GM21367 (cell line): ENCODE measurements at regions not wholly inside any gene's neighbourhood (a gene's known extent, or its start where the extent isn't known, plus 50 kb on each side); places are given as distances from the start of the nearest gene placed in this dataset.
"Not testable (repeated sequence)": the region's sequence is repeated elsewhere in the genome, so short reads cannot be mapped to it uniquely, and the experiment has no call there.

Source experiments
- ATAC-seq: cut with Tn5 transposase; IDR thresholded peaks from one replicate; pipeline ENCODE4 v1.9.1; 2021; ENCODE audit not compliant: unreplicated experiment

DNA sequence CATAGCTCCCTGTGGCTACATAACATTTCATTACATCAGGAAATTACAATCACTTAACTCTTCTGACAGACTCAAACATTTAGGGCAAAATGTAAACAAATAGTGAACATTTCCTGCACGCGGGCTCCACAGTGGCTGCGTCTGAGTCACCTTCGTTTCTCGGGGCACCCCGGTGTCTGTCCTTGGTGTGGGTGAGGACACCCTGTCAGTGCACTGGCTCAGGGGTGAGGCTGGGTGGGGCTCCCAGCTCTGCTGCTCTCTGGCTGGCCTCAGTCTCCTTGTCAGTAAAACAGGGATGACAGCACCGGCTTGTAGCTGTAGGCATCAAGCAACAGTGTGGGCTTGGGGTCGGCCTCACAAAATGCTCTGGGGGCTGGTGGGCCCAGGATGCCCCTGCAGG lies 237.1 kb upstream of the SHH start:
- no peak for ATAC-seq

DNA sequence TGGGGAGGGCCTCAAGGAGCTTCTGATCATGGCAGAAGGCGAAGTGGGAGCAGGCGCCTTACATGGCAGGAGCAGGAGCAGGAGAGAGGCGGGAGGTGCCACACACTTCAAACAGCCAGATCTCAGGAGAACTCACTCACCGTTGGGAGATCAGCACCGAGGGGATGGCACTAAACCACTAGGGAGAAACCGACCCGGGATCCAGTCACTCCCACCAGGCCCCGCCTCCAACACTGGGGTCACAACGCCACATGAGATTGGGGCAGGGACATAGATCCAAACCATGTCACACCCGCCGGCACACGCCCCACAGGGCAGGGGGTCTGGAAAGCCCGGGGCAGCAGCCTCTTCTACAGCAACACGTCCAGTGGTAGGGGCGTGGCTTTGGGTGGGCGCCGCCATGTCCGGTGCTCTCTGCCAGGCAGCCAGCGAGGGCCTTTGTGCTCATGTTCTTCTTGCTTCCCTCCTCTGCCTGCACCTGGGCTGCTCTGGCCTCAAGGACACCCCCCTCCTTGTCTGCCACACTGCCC lies 233.8 kb upstream of the SHH start:
- ATAC-seq, result no peak

DNA sequence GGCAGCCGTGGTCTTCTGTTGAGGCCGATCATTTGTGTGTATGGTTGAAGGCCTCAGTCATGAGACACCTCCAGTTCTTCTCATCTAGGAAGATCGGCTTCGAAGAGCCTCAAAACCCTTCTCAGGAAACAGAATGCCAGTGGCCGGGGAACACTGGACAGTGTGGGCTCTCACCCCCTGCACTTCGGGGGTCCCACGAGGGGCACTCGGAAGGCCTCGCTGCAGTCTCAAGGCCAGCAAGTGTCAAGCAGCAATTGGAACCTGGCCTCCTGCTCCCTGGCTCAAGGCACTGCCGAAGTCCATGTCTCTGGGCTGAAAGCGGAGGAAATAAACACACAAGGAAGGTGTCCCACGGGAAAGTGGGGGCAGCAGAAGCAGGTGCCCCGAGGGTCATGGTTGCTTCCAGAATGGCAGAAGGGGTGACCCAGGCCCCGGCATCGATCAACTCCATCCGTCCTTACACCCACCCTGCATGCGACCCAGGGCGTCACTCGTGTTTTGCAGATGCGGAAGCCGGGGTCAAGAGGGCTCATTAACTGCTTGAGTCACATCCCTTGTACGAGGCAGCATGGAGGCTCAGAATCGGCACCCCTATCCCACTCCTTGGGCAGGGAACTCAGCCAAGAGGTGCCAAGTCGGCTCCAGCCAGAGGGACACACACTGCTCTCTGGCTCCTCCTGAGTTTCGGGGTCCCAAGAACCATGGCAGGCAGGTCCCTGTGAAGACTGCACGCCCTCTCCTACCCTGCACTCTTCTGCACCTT lies 231.3 kb upstream of the SHH start:
- no peak for ATAC-seq

DNA sequence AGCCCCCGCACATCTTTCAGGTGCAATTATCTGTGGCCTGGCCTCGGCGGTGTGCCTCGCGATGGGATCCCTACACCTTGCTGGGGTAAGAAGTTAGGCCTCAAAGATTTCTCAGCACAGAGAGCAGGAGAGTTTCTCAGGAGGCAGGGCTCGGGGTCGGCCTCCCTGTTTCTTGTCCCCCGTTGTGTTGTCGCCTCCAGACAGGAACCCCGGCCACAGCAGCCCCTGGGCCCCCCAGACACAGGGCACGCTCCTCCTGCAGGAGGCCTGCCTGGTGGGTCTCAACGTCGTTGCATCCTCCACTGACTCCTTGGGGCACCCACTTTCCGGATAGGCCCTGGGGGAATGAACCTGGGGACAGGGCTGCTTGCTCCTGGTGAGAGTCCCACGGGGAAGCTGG lies 229.1 kb upstream of the SHH start:
- ATAC-seq, result no peak

GRCh38 chr7:156039971-156040677 lies 227.9 kb upstream of the SHH start:
- no peak for ATAC-seq

DNA sequence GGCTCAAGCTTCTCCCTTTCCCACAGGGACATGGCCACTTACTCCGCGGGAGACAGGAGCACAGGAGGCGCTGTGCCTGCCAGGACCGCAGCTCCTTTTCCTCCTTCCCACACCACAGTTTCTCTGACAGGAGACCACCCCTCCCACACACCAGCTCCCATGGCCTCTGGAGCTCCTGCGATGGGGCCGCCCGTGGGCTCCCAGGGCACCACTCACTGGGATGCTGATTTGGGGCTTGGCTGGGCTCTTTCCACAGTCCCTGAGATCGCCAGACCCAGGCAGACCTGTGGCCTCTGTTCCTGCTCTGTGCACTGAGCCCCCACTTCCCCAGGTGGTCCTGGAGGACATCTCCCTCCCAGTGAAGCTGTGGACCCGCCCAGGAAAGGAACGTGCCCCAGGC lies 226.9 kb upstream of the SHH start:
- no peak for ATAC-seq

DNA sequence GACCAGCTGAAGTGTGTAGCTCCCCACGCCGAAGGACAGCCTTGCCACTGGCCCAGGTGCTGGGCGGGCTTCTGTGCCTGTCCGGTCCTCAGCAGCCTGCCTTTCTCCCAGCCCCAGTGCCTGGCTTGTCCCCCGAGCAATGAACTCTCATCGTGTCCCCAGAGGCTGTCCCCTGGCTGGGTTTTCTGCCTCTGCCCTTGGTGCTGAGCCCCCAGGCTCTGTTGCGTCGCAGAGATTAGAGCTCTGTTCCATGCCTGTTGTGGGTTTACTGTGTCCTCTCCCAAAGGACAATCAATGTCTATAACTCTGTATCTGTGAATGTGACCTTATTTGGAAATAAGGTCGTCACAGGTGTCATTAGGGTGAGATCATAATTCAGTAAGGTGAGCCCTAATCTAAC lies 226.1 kb upstream of the SHH start:
- ATAC-seq, result no peak

GRCh38 chr7:156036153-156036552 lies 223.9 kb upstream of the SHH start:
- no peak for ATAC-seq

DNA sequence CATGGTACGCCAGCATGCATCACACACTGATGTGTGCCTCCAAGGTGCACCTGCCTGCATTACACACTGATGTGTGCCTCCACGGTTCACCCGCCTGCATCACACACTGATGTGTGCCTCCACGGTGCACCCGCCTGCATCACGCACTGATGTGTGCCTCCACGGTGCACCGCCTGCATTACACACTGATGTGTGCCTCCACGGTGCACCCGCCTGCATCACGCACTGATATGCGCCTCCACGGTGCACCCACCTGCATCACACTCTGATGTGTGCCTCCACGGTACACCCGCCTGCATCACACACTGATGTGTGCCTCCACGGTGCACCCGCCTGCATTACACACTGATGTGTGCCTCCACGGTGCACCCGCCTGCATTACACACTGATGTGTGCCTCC lies 223.1 kb upstream of the SHH start:
- not testable (repeated sequence) for ATAC-seq

DNA sequence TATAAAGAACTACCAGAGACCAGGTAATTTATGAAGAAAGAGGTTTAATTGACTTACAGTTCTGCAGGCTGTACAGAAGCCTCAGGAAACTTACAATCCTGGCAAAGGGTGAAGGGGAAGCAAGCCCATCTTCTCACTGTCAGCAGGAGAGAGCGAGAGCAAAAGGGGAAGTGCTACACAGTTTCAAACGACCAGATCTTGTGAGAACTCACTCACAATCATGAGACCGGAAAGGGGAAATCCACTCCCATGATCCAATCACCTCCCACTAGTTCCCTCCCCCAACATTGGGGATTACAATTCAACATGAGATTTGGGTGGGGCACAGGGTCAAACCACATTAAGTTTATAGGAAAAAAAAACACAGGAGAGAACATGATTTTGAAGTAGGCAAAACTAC lies 222.1 kb upstream of the SHH start:
- ATAC-seq, result peak; percentile 75

DNA sequence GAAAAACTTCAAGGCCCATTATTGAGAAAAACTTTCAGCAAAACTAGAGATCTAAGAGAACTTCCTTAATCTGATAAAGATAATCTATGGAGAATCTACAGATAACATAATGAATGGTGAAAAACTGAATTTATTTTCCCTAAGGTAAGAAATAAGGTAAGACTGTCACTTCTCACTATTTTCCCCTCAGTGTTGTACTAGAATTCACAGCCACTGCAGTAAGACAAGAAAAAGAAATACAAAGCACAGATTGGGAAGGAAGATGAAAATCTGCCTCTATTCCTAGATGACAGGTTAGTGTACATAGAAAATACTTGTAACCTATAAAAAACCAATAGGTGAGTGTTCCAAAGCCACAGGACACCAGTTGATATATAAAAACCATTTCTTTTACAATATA lies 220.7 kb upstream of the SHH start:
- no peak for ATAC-seq

GRCh38 chr7:156031679-156032478 lies 219.6 kb upstream of the SHH start:
- ATAC-seq, result no peak

DNA sequence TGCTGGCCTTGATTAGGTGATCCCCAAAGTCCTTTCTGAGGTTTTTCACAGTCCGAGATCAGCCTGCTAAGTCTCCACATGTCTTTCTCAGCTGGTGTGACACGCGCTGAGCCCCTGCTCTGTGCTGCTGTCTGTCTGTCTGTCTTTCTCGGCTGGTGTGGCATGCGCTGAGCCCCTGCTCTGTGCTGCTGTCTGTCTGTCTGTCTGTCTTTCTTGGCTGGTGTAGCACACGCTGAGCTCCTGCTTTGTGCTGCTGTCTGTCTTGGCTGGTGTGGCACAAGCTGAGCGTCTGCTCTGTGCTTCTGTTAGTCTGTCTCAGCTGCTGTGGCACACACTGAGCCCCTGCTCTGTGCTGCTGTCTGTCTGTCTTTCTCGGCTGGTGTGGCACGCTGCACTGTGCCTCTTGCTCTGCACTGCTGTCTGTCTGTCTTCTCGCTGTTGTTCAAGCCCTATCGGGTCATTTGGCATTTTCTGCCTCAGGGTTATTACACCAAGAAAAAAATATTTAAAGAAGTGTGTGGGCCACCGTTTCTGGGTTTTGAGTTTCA lies 217.3 kb upstream of the SHH start:
- ATAC-seq, result no peak

- no peak for ATAC-seq
These were observed 216.3 kb upstream of the SHH start for GRCh38 chr7:156028521-156028920.

DNA sequence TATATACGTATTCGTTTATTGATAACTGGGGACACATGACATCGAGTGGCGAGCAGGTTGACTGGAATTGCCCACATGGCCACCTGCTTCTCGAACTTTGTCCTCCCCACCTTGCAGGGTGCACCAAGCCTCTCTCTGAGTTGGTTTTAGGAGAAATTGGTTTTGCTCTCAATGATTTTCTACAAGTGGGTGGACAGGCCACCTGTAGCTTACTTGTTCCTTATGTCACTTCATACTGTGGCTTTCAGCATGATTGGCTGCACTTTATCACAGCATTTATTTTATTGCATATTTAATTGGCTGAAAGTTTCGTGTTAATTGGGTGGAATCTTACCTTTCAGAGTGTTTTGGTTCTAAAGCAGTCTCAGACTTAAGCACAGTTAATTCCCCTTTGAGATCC lies 215.6 kb upstream of the SHH start:
- no peak for ATAC-seq

GRCh38 chr7:156026603-156027002 lies 214.3 kb upstream of the SHH start:
- no peak for ATAC-seq

DNA sequence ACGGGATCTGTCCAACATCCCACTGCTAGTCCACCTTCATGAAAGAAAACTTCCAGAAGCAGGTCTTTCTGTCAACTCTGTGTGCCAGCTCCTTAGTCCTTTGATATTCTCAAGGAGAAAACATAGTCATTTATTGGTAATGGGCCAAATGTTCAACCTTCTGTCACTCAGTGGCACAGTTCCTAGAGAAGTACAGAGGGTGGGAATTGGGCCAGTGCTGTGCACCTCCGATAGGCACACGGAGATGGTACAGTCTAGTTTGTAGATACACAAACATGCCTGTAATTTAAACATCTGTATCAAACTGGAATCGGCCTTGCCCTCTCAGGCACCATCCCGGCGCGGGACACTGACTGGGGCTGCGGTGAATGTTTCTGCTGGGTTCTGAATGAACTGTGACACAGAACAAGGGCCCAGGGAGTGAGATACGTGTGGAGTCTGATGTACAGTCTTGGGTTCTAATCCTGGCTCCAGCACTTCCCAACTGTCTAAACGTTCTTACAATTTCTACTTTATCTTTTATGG lies 213.9 kb upstream of the SHH start:
- ATAC-seq, result no peak

GRCh38 chr7:156025675-156026074 lies 213.4 kb upstream of the SHH start:
- ATAC-seq, result no peak

- ATAC-seq, result no peak
These were observed 211.9 kb upstream of the SHH start for GRCh38 chr7:156024201-156024600.

DNA sequence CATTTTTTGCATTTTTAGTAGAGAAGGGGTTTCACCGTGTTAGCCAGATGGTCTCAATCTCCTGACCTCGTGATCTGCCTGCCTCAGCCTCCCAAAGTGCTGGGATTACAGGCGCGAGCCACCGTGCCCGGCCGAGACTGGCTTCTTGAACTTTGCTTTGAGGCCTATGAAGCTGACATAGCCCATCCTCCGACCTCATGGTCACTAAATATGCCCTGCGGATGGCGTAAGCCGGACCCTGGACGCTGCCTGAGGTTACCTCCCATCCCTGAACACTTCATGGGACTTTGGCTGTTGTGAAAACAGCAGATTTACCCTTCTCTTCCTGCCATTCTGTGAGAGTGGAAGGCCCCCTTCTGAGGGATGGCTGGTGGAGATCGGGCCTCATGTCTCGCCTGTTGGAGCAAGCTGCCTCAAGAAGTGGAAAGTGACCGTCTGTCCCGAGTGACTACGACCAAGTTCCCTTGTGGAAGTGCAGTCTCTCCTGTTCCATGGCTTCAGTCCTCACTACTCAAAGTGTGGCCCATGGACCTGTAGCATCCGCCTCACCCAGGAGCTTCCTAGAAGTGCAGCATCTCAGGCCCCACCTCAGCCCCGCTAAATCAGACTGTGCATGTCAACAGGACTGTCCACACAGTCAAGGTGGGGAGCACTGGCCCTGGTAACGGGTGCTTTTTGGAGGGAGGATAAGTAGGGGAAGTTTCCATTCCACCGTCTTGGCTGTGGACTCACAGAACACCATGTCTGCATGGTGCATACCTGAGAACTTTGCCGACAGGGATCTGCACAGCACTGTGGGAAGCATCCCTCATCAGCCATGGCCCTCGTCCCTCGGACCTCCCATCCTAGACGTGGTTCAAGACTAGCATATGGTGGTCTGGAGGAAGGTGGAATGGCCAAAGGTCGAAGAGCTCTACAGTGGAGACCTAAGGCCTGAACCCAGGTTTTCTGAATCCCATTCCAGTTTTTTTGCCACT lies 210.5 kb upstream of the SHH start:
- ATAC-seq, result no peak
